ENCODE measurements at regions not wholly inside any gene's neighbourhood (a gene's known extent, or its start where the extent isn't known, plus 50 kb on each side); places are given as distances from the start of the nearest gene placed in this dataset.
A peak's percentile ranks its signal among the peaks of the same experiment; 100 is the strongest.
"Not testable (repeated sequence)": the region's sequence is repeated elsewhere in the genome, so short reads cannot be mapped to it uniquely, and the experiment has no call there.

- Histone ChIP-seq H3K36me3 (no peaks in the 10 kb centered on the region), H3K9me3 (replicated peaks) (no peaks in the 10 kb centered on the region), H3K4me3 (no peak overlapping the region), H3K27me3 (no peaks in the 10 kb centered on the region), H3K27ac (no peak overlapping the region), H3K4me1 (no peaks in the 10 kb centered on the region)
- DNase-seq, result no peak
Measured at GRCh38 chrX:44731160-44731559, 112.7 kb upstream of the DUSP21 start.

GRCh38 chrX:44723426-44723825, 120.4 kb upstream of the DUSP21 start:
- no peak overlapping the region for H3K27ac ChIP-seq
- H3K4me3 ChIP-seq, result no peak overlapping the region
- no peaks in the 10 kb centered on the region for H3K9me3 ChIP-seq (replicated peaks)
- DNase-seq, result no peak
- H3K27me3 ChIP-seq, result no peaks in the 10 kb centered on the region
- no peaks in the 10 kb centered on the region for H3K36me3 ChIP-seq
- H3K4me1 ChIP-seq, result no peaks in the 10 kb centered on the region

- no peak for DNase-seq
- Histone ChIP-seq H3K27me3 (no peaks in the 10 kb centered on the region), H3K27ac (no peak overlapping the region), H3K4me1 (no peaks in the 10 kb centered on the region), H3K9me3 (replicated peaks) (no peaks in the 10 kb centered on the region), H3K36me3 (no peaks in the 10 kb centered on the region), H3K4me3 (no peak overlapping the region)
Measured at GRCh38 chrX:44708470-44708869, 135.4 kb upstream of the DUSP21 start.

- Histone ChIP-seq H3K36me3 (no peaks in the 10 kb centered on the region), H3K27me3 (no peaks in the 10 kb centered on the region), H3K9me3 (replicated peaks) (no peaks in the 10 kb centered on the region), H3K27ac (no peak overlapping the region), H3K4me3 (no peak overlapping the region), H3K4me1 (no peaks in the 10 kb centered on the region)
- no peak for DNase-seq
Measured at GRCh38 chrX:44705817-44706551, 137.8 kb upstream of the DUSP21 start.

DNA sequence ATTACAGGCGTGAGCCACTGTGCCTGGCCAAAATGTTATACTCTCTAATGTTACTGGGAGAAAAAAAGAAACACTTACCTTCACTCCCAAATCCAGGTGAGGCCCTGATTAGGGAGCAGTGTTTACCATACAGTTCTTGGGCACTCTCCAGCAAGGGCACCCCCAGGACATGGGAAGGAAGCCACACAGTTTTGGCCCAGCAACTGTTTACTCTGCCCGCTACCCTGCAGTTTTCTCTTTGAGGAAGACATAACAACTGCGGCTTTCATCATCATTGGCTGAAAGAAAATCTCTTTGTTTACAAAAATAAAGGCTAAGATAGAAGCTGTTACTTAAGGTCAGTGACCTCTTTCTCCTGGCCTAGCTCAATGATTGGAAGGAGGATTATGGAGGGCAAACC, 145.5 kb upstream of the DUSP21 start:
- Histone ChIP-seq H3K9me3 (replicated peaks) (no peaks in the 10 kb centered on the region), H3K4me3 (no peak overlapping the region), H3K36me3 (no peaks in the 10 kb centered on the region), H3K27ac (no peak overlapping the region), H3K4me1 (no peaks in the 10 kb centered on the region), H3K27me3 (no peaks in the 10 kb centered on the region)
- DNase-seq, result no peak

DNA sequence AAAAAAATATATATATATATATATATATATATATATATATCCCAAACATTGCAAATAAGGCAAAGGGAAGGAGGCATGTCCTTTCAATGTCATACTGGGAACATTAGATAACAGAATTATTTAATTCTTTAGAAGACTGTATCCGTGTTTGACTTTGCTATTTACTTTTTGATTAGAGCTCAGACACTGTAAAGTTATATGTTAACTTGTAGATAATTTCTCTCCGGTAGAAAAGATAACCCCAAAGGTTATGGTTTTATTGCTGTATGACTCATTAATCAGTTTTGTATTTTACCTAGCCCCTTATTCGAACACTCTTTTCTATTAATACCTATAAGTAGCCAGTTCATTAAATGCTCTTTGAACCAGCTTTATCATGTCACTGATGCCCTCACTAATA, 150.6 kb upstream of the DUSP21 start:
- H3K27me3 ChIP-seq, result no peaks in the 10 kb centered on the region
- H3K4me3 ChIP-seq, result no peak overlapping the region
- no peak for DNase-seq
- H3K27ac ChIP-seq, result no peak overlapping the region
- no peaks in the 10 kb centered on the region for H3K4me1 ChIP-seq
- no peaks in the 10 kb centered on the region for H3K36me3 ChIP-seq
- H3K9me3 ChIP-seq (replicated peaks), result no peaks in the 10 kb centered on the region

DNA sequence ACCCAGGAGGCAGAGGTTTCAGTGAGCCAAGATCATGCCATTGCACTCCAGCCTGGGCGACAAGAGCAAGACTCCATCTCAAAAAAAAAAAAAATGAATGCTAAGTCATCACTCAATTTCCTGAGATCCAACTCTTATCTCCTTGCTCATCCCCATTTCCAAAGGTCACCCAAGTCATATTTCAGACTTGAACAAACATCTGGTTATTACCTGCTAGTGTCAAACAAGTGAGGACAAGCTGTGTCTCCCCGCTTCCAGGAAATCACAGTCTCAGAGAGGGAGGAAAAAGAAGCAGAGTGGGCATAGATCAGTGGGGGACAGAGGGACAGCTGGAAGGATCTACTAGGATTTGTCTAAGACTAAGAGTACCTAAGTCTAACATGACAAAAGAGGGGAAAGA, 147.5 kb upstream of the FUNDC1 start:
- H3K27ac ChIP-seq, result no peak overlapping the region
- DNase-seq, result no peak
- no peaks in the 10 kb centered on the region for H3K27me3 ChIP-seq
- H3K9me3 ChIP-seq (replicated peaks), result no peaks in the 10 kb centered on the region
- no peaks in the 10 kb centered on the region for H3K36me3 ChIP-seq
- no peak overlapping the region for H3K4me3 ChIP-seq
- H3K4me1 ChIP-seq, result no peaks in the 10 kb centered on the region

- H3K27ac ChIP-seq, result no peak overlapping the region
- peak; percentile 83 to 85 for DNase-seq
Measured at GRCh38 chrX:44675362-44676024, 132.8 kb upstream of the FUNDC1 start.

GRCh38 chrX:44674906-44675305, 132.2 kb upstream of the FUNDC1 start:
- no peaks in the 10 kb centered on the region for H3K9me3 ChIP-seq (replicated peaks)
- H3K27me3 ChIP-seq, result no peaks in the 10 kb centered on the region
- no peaks in the 10 kb centered on the region for H3K36me3 ChIP-seq
- H3K4me3 ChIP-seq, result no peak overlapping the region
- no peaks in the 10 kb centered on the region for H3K4me1 ChIP-seq
- no peak for DNase-seq
- H3K27ac ChIP-seq, result no peak overlapping the region

More at GRCh38 chrX:44675362-44676024, 132.8 kb upstream of the FUNDC1 start:
- Histone ChIP-seq H3K36me3 (no peaks in the 10 kb centered on the region), H3K4me1 (no peaks in the 10 kb centered on the region), H3K4me3 (no peak overlapping the region), H3K9me3 (replicated peaks) (no peaks in the 10 kb centered on the region), H3K27me3 (no peaks in the 10 kb centered on the region)

DNA sequence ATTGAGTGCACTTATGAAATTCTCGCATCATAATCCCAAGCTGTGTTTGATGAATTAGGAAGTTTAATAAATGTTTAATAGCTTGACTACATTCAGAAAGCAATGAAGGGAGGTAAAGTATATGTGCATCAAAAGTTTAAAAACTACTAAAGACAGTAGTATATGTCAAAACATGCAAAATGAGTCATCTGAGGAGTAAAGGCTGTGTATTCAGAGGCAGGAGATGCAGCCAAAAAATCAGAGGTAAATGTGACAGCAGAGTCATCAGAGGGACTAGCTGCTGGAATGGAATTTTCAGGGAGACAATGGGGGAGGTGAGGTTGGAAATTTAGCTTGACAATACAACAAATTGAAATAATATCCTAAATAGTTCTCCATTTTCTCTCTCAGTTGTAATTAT, 127.0 kb upstream of the FUNDC1 start:
- no peak for DNase-seq
- no peak overlapping the region for H3K27ac ChIP-seq
- no peaks in the 10 kb centered on the region for H3K27me3 ChIP-seq
- H3K36me3 ChIP-seq, result no peaks in the 10 kb centered on the region
- H3K4me1 ChIP-seq, result peaks cover 13% of the 10 kb centered on the region
- H3K4me3 ChIP-seq, result no peak overlapping the region
- no peaks in the 10 kb centered on the region for H3K9me3 ChIP-seq (replicated peaks)

DNA sequence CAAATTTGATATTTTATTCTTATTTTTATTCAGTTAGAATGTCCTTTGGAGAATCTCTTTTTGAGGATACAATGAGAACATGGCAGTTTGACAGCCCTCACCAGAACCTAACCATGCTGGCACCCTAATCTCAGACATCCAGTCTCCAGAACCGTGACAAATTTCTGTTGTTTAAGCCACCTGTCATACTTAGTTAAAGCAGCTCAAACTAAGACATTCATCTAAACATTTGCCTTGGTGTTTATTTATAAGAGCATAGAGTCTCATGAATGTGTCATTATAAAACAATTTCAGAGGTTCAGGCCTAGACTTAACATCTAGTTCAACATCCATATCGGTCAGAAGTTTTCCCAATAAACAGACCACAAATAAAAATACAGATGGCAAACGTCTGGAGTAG, 125.1 kb upstream of the FUNDC1 start:
- peaks cover 13% of the 10 kb centered on the region for H3K4me1 ChIP-seq
- H3K27ac ChIP-seq, result peak overlapping the region; percentile 78
- DNase-seq, result peak; percentile 39 to 69
- no peaks in the 10 kb centered on the region for H3K36me3 ChIP-seq
- no peaks in the 10 kb centered on the region for H3K9me3 ChIP-seq (replicated peaks)
- no peak overlapping the region for H3K4me3 ChIP-seq
- no peaks in the 10 kb centered on the region for H3K27me3 ChIP-seq

DNA sequence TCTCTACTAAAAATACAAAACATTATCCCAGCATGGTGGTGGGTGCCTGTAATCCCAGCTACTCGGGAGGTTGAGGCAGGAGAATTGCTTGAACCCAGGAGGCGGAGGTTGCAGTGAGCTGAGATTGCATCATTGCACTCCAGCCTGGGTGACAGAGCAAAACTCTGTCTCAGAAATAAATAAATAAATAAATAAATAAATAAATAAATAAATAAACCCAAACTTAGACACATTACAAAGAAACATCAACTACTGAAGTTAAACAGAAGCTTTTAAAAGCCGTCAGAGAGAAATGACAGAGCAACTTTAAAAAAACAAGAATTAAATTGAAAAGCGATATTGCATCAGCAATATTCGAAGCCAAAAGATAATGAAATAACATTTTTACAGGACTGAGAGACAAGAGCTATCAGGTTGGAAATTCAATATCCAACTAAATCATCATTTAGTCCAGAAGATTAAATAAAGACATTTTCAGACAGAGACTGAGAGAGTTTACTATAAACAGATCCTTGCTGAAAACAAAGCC, 115.1 kb upstream of the FUNDC1 start:
- H3K9me3 ChIP-seq (replicated peaks); H3K4me1 ChIP-seq; DNase-seq; H3K27me3 ChIP-seq; H3K36me3 ChIP-seq; H3K4me3 ChIP-seq; H3K27ac ChIP-seq: not testable (repeated sequence)

DNA sequence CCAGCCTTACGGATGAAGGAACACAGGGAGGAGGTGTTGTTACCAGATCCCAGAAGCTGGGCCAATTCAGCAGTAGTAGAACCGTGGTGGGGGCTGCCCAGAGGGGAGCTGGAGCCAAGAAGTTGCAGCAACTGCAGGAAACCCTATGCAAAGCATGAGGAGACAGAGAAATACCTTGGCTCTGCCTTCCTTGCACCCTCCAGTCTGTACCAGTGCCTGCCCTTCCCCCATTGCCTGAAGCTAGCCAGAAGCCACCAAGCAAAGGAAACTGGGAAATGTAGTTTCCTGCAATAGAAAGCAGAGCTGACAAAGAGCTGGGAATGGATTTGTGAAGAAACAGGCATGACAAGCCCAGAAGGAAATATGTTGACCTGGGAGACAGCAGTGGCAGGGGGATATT, 108.7 kb upstream of the FUNDC1 start:
- DNase-seq, result peak in 1 of 2 experiments; percentile 4
- Histone ChIP-seq H3K27ac (no peak overlapping the region), H3K27me3 (no peaks in the 10 kb centered on the region)

DNA sequence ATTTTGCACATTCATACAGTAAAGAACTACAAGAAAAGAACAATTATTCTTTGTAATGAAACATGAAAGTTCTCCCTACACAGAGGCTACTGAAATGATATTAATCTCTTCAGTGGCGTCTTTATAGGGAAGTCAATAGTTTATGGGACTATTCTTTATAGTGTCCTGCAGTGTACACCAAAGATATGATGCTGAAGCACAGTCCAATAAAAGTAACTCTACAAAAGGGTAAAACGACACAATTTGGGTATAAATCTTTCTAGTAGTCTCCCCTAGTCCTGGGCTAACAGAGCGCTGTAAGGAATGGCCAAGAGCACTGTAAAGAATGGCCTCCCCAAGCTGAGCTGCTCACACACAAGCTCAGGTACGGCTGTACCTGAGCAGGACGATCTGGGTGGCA, 101.1 kb upstream of the FUNDC1 start:
- no peak overlapping the region for H3K27ac ChIP-seq

More for the DNA sequence above, 108.7 kb upstream of the FUNDC1 start:
- no peak overlapping the region for H3K4me3 ChIP-seq
- H3K4me1 ChIP-seq, result no peaks in the 10 kb centered on the region
- no peaks in the 10 kb centered on the region for H3K36me3 ChIP-seq
- H3K9me3 ChIP-seq (replicated peaks), result no peaks in the 10 kb centered on the region

DNA sequence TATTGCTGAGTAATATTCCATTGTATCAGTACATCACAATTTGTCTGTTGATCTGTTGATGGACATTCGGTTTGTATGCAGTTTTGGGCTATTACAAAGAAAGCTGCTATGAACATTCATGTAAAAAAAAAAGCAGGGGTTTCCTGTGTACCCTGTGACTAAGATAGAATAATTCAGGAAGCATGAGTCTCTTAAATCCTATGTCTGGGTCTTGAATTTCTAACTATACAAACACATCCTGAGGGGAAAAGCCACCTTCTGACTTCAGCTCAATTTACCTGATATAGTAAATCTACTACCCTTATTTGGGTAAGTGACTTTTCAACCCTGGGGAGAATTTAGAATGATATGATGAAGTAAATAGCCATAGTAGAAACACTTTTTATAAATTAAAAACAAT, 94.6 kb upstream of the FUNDC1 start:
- H3K4me1 ChIP-seq, result no peaks in the 10 kb centered on the region
- H3K36me3 ChIP-seq, result no peaks in the 10 kb centered on the region
- H3K27ac ChIP-seq, result no peak overlapping the region
- H3K27me3 ChIP-seq, result no peaks in the 10 kb centered on the region
- no peak for DNase-seq
- no peaks in the 10 kb centered on the region for H3K9me3 ChIP-seq (replicated peaks)
- H3K4me3 ChIP-seq, result no peak overlapping the region

More for the DNA sequence above, 101.1 kb upstream of the FUNDC1 start:
- H3K27me3 ChIP-seq, result no peaks in the 10 kb centered on the region
- no peaks in the 10 kb centered on the region for H3K4me1 ChIP-seq
- H3K4me3 ChIP-seq, result no peak overlapping the region
- no peaks in the 10 kb centered on the region for H3K36me3 ChIP-seq
- no peaks in the 10 kb centered on the region for H3K9me3 ChIP-seq (replicated peaks)
- DNase-seq, result no peak

DNA sequence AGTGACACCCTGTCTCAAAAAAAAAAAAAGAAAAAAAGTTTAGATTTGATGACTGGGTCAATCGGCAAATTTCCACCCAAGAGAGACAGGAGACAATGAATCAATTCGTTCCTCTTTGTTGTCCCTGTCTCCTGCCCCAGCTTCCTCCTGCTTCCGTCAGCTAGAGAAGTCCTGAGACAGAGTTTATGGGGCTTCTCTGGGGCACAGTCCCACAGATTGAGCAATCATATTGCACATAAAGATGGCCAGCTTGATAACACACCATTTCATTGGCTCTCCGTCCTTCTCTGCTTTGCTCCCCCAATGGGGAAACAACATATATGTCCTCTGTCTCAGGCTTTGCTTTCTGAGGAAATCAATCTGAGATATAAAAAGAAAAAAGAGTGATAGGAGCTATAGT, 78.4 kb upstream of the FUNDC1 start:
- H3K27ac ChIP-seq, result no peak overlapping the region
- DNase-seq, result no peak

More for the DNA sequence above, 78.4 kb upstream of the FUNDC1 start:
- Histone ChIP-seq H3K4me1 (no peaks in the 10 kb centered on the region), H3K4me3 (no peak overlapping the region), H3K36me3 (no peaks in the 10 kb centered on the region), H3K27me3 (no peaks in the 10 kb centered on the region), H3K9me3 (replicated peaks) (no peaks in the 10 kb centered on the region)

Data from SJCRH30 (cell line).